ENCODE measurements at regions not wholly inside any gene's neighbourhood (a gene's known extent, or its start where the extent isn't known, plus 50 kb on each side); places are given as distances from the start of the nearest gene placed in this dataset.

DNA sequence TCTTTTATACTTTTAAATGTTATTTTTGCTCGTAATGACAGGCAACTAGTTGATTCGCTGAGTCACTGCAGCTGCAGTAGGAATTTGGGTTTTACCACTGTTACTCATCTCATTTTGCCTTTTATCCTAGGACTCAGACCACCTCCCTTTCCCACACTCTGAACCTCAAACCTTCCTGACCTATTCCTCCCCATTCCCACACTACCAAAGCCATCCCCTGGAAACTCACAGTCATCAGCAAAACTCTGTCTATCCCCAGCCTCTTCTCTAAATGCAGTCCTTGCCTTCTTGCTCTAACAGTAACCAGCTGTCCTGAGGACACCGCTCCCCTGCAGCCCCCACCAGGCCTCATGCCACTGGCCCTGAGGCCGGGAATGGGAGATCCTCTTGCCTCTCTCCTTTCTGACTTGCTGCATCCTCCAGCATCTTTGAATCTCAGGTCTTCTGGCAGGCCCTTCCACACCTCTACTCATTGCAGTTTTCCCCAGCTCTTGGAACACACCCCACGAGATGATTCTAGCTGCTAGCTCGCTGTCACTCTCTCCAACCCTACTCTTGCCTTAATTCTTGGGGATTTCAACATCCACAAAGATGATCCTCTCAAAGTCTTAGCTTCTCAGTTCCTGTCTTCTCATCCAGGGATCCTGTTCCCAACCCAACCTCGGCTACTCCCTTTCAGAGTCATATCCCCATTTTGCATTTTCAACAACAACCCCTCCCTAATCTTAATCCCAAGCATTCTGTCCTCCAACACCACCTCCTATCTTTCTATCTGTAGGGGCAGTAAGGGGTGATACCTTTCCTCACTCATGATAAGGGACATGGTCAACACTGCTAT lies 55.9 kb upstream of the C3orf80 start:
- TF ChIP-seq RAD21 (IDR thresholded peaks at IDR 0.05 in 1 of 2, conservative IDR thresholded peaks at IDR 0.05 in 1 of 2; ENCODE audit: low read depth in 2 of 2, low read length in 2 of 2), result no peak
- TF ChIP-seq CTCF (IDR thresholded peaks at IDR 0.05; ENCODE audit: control extremely low read depth in 1 of 3, insufficient read depth in 1 of 3, low read depth in 1 of 3, low read length in 3 of 3), result no peak
- no peak for TF ChIP-seq GABPA (IDR thresholded peaks at IDR 0.05; ENCODE audit: borderline replicate concordance, insufficient read depth, low read length)
- TF ChIP-seq GTF2F1 (IDR thresholded peaks at IDR 0.05; ENCODE audit: borderline replicate concordance, low read depth, low read length), result no peak
- no peak for TF ChIP-seq RXRA (IDR thresholded peaks at IDR 0.05; ENCODE audit: insufficient read depth, low read depth, low read length)
- no peak for TF ChIP-seq EZH2 (IDR thresholded peaks at IDR 0.05; ENCODE audit: low read depth, low read length, severe bottlenecking)
- TF ChIP-seq KDM1A (IDR thresholded peaks at IDR 0.05; ENCODE audit: borderline replicate concordance, low read length), result no peak
- no peak for TF ChIP-seq POLR2A (IDR thresholded peaks at IDR 0.05; ENCODE audit: control extremely low read depth in 1 of 2, low read depth in 2 of 2, low read length in 2 of 2)
- TF ChIP-seq SIX5 (IDR thresholded peaks at IDR 0.05; ENCODE audit: low read depth, low read length), result no peak
- no peak for TF ChIP-seq MAX (IDR thresholded peaks at IDR 0.05)
- TF ChIP-seq SP4 (IDR thresholded peaks at IDR 0.05; ENCODE audit: low read length), result no peak
- no peak for TF ChIP-seq CHD2 (IDR thresholded peaks at IDR 0.05; ENCODE audit: low read length)
- no peak for TF ChIP-seq ZNF274 (IDR thresholded peaks at IDR 0.05; ENCODE audit: borderline replicate concordance, extremely low read depth, low read length)

Data from H1 (cell line).